ENCODE measurements at regions not wholly inside any gene's neighbourhood (a gene's known extent, or its start where the extent isn't known, plus 50 kb on each side); places are given as distances from the start of the nearest gene placed in this dataset.

GRCh38 chr20:56689318-56689717, 60.2 kb downstream of the TFAP2C start:
- Histone ChIP-seq H3K79me2 (ENCODE audit: control insufficient read depth, low read length) (no peaks in the 10 kb centered on the region), H3K27me3 (ENCODE audit: control insufficient read depth, low read length) (0 out of 2 replicates have a peak, but pooled peaks cover 2% of the 10 kb centered on the region), H3K4me2 (ENCODE audit: low read length) (peak overlapping the region; percentile 59; the same call in 1 of the 2 replicates), H3K4me1 (ENCODE audit: control insufficient read depth, low read length) (peaks cover 22% of the 10 kb centered on the region), H3K4me3 (ENCODE audit: low read length) (no peak overlapping the region), H3K9me3 (ENCODE audit: control insufficient read depth, insufficient read depth, low read length) (no peaks in the 10 kb centered on the region), H3K9me2 (replicated peaks; ENCODE audit: control insufficient read depth, low read length) (no peaks in the 10 kb centered on the region), H3K27ac (ENCODE audit: low read depth, low read length) (no peak overlapping the region), H3K36me3 (ENCODE audit: control insufficient read depth, low read length) (no peaks in the 10 kb centered on the region), H3F3A (ENCODE audit: control insufficient read depth, insufficient read depth) (0 out of 2 replicates have a peak, but pooled peaks cover 3% of the 10 kb centered on the region), H4K20me1 (ENCODE audit: control insufficient read depth, insufficient read depth, low read depth, low read length) (no peaks in the 10 kb centered on the region)
- TF ChIP-seq EZH2phosphoT487 (IDR thresholded peaks at IDR 0.05; ENCODE audit: borderline replicate concordance, low read length) (no peak), CTCF (IDR thresholded peaks at IDR 0.05; ENCODE audit: low read depth, low read length, poor library complexity, severe bottlenecking) (no peak)

GRCh38 chr20:56689852-56690485, 60.9 kb downstream of the TFAP2C start:
- 0 out of 2 replicates have a peak, but pooled peaks cover 2% of the 10 kb centered on the region for H3K27me3 ChIP-seq (ENCODE audit: control insufficient read depth, low read length)
- H3K36me3 ChIP-seq (ENCODE audit: control insufficient read depth, low read length) = no peaks in the 10 kb centered on the region
- no peaks in the 10 kb centered on the region for H3K9me3 ChIP-seq (ENCODE audit: control insufficient read depth, insufficient read depth, low read length)
- H3F3A ChIP-seq (ENCODE audit: control insufficient read depth, insufficient read depth) = 0 out of 2 replicates have a peak, but pooled peaks cover 3% of the 10 kb centered on the region
- no peaks in the 10 kb centered on the region for H4K20me1 ChIP-seq (ENCODE audit: control insufficient read depth, insufficient read depth, low read depth, low read length)
- H3K4me3 ChIP-seq (ENCODE audit: low read length) = peak overlapping the region; percentile 49
- H3K27ac ChIP-seq (ENCODE audit: low read depth, low read length) = peak overlapping the region; percentile 64
- TF ChIP-seq CTCF (IDR thresholded peaks at IDR 0.05; ENCODE audit: low read depth, low read length, poor library complexity, severe bottlenecking) = no peak
- no peak for TF ChIP-seq EZH2phosphoT487 (IDR thresholded peaks at IDR 0.05; ENCODE audit: borderline replicate concordance, low read length)
- peaks cover 22% of the 10 kb centered on the region for H3K4me1 ChIP-seq (ENCODE audit: control insufficient read depth, low read length)
- H3K9me2 ChIP-seq (replicated peaks; ENCODE audit: control insufficient read depth, low read length) = no peaks in the 10 kb centered on the region
- H3K79me2 ChIP-seq (ENCODE audit: control insufficient read depth, low read length) = no peaks in the 10 kb centered on the region
- H3K4me2 ChIP-seq (ENCODE audit: low read length) = peak overlapping the region; percentile 59

GRCh38 chr20:56690531-56691175, 61.5 kb downstream of the TFAP2C start:
- no peaks in the 10 kb centered on the region for H3K79me2 ChIP-seq (ENCODE audit: control insufficient read depth, low read length)
- H3K9me3 ChIP-seq (ENCODE audit: control insufficient read depth, insufficient read depth, low read length) = no peaks in the 10 kb centered on the region
- peaks cover 22% of the 10 kb centered on the region for H3K4me1 ChIP-seq (ENCODE audit: control insufficient read depth, low read length)
- H3F3A ChIP-seq (ENCODE audit: control insufficient read depth, insufficient read depth) = 0 out of 2 replicates have a peak, but pooled peaks cover 3% of the 10 kb centered on the region
- peak overlapping the region; percentile 59 for H3K4me2 ChIP-seq (ENCODE audit: low read length)
- no peaks in the 10 kb centered on the region for H3K9me2 ChIP-seq (replicated peaks; ENCODE audit: control insufficient read depth, low read length)
- peak overlapping the region; percentile 64 for H3K27ac ChIP-seq (ENCODE audit: low read depth, low read length)
- no peaks in the 10 kb centered on the region for H3K36me3 ChIP-seq (ENCODE audit: control insufficient read depth, low read length)
- H4K20me1 ChIP-seq (ENCODE audit: control insufficient read depth, insufficient read depth, low read depth, low read length) = no peaks in the 10 kb centered on the region
- TF ChIP-seq CTCF (IDR thresholded peaks at IDR 0.05; ENCODE audit: low read depth, low read length, poor library complexity, severe bottlenecking) = no peak
- peak overlapping the region; percentile 49 for H3K4me3 ChIP-seq (ENCODE audit: low read length)
- 0 out of 2 replicates have a peak, but pooled peaks cover 2% of the 10 kb centered on the region for H3K27me3 ChIP-seq (ENCODE audit: control insufficient read depth, low read length)
